ENCODE measurements at regions not wholly inside any gene's neighbourhood (a gene's known extent, or its start where the extent isn't known, plus 50 kb on each side); places are given as distances from the start of the nearest gene placed in this dataset.

DNA sequence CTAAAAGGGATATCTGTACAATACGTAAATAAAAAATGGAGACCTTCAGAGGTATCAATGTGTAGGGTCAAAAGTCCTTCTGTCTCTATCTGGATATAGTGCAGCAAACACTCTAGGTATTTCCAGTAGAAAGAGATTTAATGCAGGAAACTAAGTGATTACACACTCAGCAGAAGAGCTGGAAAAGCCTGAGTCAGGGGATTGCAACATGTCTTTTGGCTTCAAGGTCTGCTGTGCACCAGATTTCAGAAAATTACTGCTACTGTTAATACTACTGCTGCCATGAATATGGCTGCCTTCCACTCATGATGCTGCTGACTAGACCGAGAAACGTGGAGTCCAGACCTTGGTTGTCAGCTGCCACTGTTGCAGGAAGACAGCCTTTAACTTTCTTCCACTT is 94.9 kb upstream of the DLX6 start:
- Histone ChIP-seq H3K9me3 (no peaks in the 10 kb centered on the region), H3K36me3 (no peaks in the 10 kb centered on the region), H3K27ac (no peak overlapping the region), H3K4me3 (no peak overlapping the region), H3K4me1 (no peaks in the 10 kb centered on the region), H3K27me3 (peaks cover 0 to 2% (median 0%) of the 10 kb centered on the region in 3 donors)
- intact Hi-C loops (cut with DNase I; ENCODE audit: low total_unique reads): no loop called here
- WGBS, 5 donors: 69 to 90% (median 87%) methylated on average over 3 of the region's 3 CpGs
- no peak for TF ChIP-seq CTCF (IDR thresholded peaks at IDR 0.05)
- no peak for TF ChIP-seq POLR2A (IDR thresholded peaks at IDR 0.05)
- no peak for TF ChIP-seq EP300 (IDR thresholded peaks at IDR 0.05)
- TF ChIP-seq POLR2AphosphoS5 (IDR thresholded peaks at IDR 0.05): no peak
- no peak for DNase-seq

DNA sequence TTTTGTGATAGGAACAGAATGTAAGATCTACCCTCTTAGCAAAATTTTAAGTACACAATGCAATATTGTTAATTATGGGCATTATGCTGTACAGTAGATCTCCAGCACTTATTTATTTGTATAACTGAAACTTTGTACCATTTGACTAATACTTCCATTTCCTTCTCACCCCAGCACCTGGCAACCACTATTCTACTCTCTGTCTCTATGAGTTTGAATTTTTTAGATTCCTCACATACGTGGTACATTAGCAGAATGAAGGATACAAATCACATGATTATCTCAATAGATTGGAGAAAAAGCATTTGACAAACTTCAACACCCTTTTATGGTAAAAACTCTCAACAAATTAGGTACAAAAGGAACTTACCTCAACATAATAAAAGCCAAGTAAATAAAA is 90.3 kb upstream of the DLX6 start:
- DNase-seq: no peak
- H3K27me3 ChIP-seq: peaks cover 0 to 3% (median 0%) of the 10 kb centered on the region in 3 donors
- WGBS, 5 donors: 25 to 38% (median 33%) methylated on average over 1 of the region's 1 CpG
- H3K27ac ChIP-seq: no peak overlapping the region
- no peaks in the 10 kb centered on the region for H3K9me3 ChIP-seq
- TF ChIP-seq CTCF (IDR thresholded peaks at IDR 0.05): no peak
- TF ChIP-seq POLR2A (IDR thresholded peaks at IDR 0.05): no peak
- TF ChIP-seq EP300 (IDR thresholded peaks at IDR 0.05): no peak
- no peak for TF ChIP-seq POLR2AphosphoS5 (IDR thresholded peaks at IDR 0.05)
- intact Hi-C loops (cut with DNase I; ENCODE audit: low total_unique reads): no loop called here
- H3K36me3 ChIP-seq: no peaks in the 10 kb centered on the region
- H3K4me1 ChIP-seq: no peaks in the 10 kb centered on the region
- H3K4me3 ChIP-seq: no peak overlapping the region

DNA sequence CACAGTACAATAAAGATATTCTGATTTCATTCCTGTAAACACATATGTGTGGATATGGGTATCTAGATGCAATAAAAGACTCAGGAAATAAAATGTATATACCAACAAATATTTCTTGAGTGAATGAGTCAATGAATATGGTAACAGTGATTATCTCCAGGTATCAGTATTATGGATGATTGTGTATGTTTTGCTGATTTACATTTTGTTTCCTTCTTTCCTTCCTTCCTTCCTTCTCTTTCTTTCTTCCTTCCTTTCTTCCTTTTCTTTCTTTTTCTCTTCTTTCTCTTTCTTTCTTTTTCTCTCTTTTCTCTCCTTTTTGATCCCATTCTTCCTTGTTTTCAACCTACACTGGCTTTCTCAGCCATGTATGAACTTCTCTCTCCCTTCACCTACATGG is 85.3 kb upstream of the DLX6 start:
- TF ChIP-seq POLR2AphosphoS5 (IDR thresholded peaks at IDR 0.05) (no peak), POLR2A (IDR thresholded peaks at IDR 0.05) (no peak), EP300 (IDR thresholded peaks at IDR 0.05) (no peak), CTCF (IDR thresholded peaks at IDR 0.05) (no peak)
- no peak overlapping the region for H3K27ac ChIP-seq
- H3K27me3 ChIP-seq: peaks cover 0 to 10% (median 3%) of the 10 kb centered on the region in 3 donors
- H3K9me3 ChIP-seq: no peaks in the 10 kb centered on the region
- intact Hi-C loops (cut with DNase I; ENCODE audit: low total_unique reads): no loop called here
- no peak overlapping the region for H3K4me3 ChIP-seq
- no peaks in the 10 kb centered on the region for H3K36me3 ChIP-seq
- H3K4me1 ChIP-seq: no peaks in the 10 kb centered on the region
- DNase-seq: no peak

- TF ChIP-seq POLR2AphosphoS5 (IDR thresholded peaks at IDR 0.05) (no peak), POLR2A (IDR thresholded peaks at IDR 0.05) (no peak), EP300 (IDR thresholded peaks at IDR 0.05) (no peak), CTCF (IDR thresholded peaks at IDR 0.05) (no peak)
- no peaks in the 10 kb centered on the region for H3K36me3 ChIP-seq
- H3K4me3 ChIP-seq: no peak overlapping the region
- DNase-seq: no peak
- no peaks in the 10 kb centered on the region for H3K4me1 ChIP-seq
- no peaks in the 10 kb centered on the region for H3K9me3 ChIP-seq
- intact Hi-C loops (cut with DNase I; ENCODE audit: low total_unique reads): no loop called here
- WGBS, 5 donors: 17 to 61% (median 45%) methylated on average over 1 of the region's 1 CpG
- H3K27ac ChIP-seq: no peak overlapping the region
- peaks cover 0 to 10% (median 0%) of the 10 kb centered on the region in 3 donors for H3K27me3 ChIP-seq
Observed at GRCh38 chr7:96920713-96921112, 84.6 kb upstream of the DLX6 start.

Measured in stomach (tissue), 8 donors.